IPS DF 6.9 (cell line): ENCODE measurements at regions not wholly inside any gene's neighbourhood (a gene's known extent, or its start where the extent isn't known, plus 50 kb on each side); places are given as distances from the start of the nearest gene placed in this dataset.

Experiments
- DNase-seq: peaks from one replicate; pipeline ENCODE4 v3.0.0-alpha.2; 2013; ENCODE audit warnings: low read depth, low spot score
- H3K27ac ChIP-seq: one replicate; pipeline ENCODE4 v1.5.1; 2013; ENCODE audit warnings: low read length, control low read depth
- H3K27me3 ChIP-seq: 2 replicates; pipeline ENCODE4 v1.6.1; 2013; ENCODE audit warnings: mild to moderate bottlenecking, low read length; ENCODE audit not compliant: control insufficient read depth, insufficient read depth
- H3K36me3 ChIP-seq: 2 replicates; pipeline ENCODE4 v1.6.1; 2013; ENCODE audit warnings: low read length; ENCODE audit not compliant: control insufficient read depth, insufficient read depth
- H3K4me1 ChIP-seq: 2 replicates; pipeline ENCODE4 v1.6.1; 2013; ENCODE audit warnings: low read length; ENCODE audit not compliant: control insufficient read depth, insufficient read depth
- H3K4me3 ChIP-seq: 2 replicates; pipeline ENCODE4 v1.5.1; 2013; ENCODE audit warnings: mild to moderate bottlenecking, low read length
- H3K9me3 ChIP-seq: 2 replicates; pipeline ENCODE4 v1.6.1; 2013; ENCODE audit warnings: low read length, inconsistent platforms; ENCODE audit not compliant: control insufficient read depth, insufficient read depth
- WGBS: extraction: QIAGEN DNeasy Blood & Tissue Kit; methylation state at CpG from one replicate; pipeline ENCODE4 v1.1.7; 2013; ENCODE audit warnings: mixed read lengths, missing lambda C conversion rate; ENCODE audit not compliant: insufficient read length, insufficient coverage; 5-methylcytosine and 5-hydroxymethylcytosine counted together

- H3K4me3 ChIP-seq, result no peak overlapping the region
- no peaks in the 10 kb centered on the region for H3K4me1 ChIP-seq
- H3K36me3 ChIP-seq, result no peaks in the 10 kb centered on the region
- DNase-seq, result no peak
- WGBS, result 100% methylated on average over 1 of the region's 3 CpGs
- H3K27ac ChIP-seq, result no peak overlapping the region
- H3K9me3 ChIP-seq, result no peaks in the 10 kb centered on the region
- no peaks in the 10 kb centered on the region for H3K27me3 ChIP-seq
These were observed 318.6 kb downstream of the PTEN start for GRCh38 chr10:88181902-88182600.

GRCh38 chr10:88182601-88182930 lies 319.1 kb downstream of the PTEN start:
- Histone ChIP-seq H3K36me3 (no peaks in the 10 kb centered on the region), H3K9me3 (no peaks in the 10 kb centered on the region), H3K4me1 (no peaks in the 10 kb centered on the region), H3K27me3 (no peaks in the 10 kb centered on the region), H3K27ac (no peak overlapping the region), H3K4me3 (no peak overlapping the region)
- DNase-seq, result no peak

GRCh38 chr10:88184543-88185297 lies 321.3 kb downstream of the PTEN start:
- WGBS, result no CpG with 5 or more reads among the region's 3 CpGs
- Histone ChIP-seq H3K9me3 (no peaks in the 10 kb centered on the region), H3K27me3 (no peaks in the 10 kb centered on the region), H3K27ac (no peak overlapping the region), H3K4me1 (no peaks in the 10 kb centered on the region), H3K4me3 (no peak overlapping the region), H3K36me3 (no peaks in the 10 kb centered on the region)
- no peak for DNase-seq

GRCh38 chr10:88185830-88186229 lies 322.4 kb downstream of the PTEN start:
- H3K27me3 ChIP-seq, result no peaks in the 10 kb centered on the region
- no peaks in the 10 kb centered on the region for H3K4me1 ChIP-seq
- no CpG with 5 or more reads among the region's 2 CpGs for WGBS
- H3K27ac ChIP-seq, result no peak overlapping the region
- DNase-seq, result no peak
- no peak overlapping the region for H3K4me3 ChIP-seq
- no peaks in the 10 kb centered on the region for H3K9me3 ChIP-seq
- H3K36me3 ChIP-seq, result no peaks in the 10 kb centered on the region

- no peak for DNase-seq
- Histone ChIP-seq H3K36me3 (no peaks in the 10 kb centered on the region), H3K4me1 (no peaks in the 10 kb centered on the region), H3K27me3 (no peaks in the 10 kb centered on the region), H3K9me3 (no peaks in the 10 kb centered on the region), H3K27ac (no peak overlapping the region), H3K4me3 (no peak overlapping the region)
- no CpG with 5 or more reads among the region's 2 CpGs for whole genome bisulfite sequencing
These were observed 322.9 kb downstream of the PTEN start for GRCh38 chr10:88186335-88186734.

GRCh38 chr10:88187472-88187871 lies 324.0 kb downstream of the PTEN start:
- no peak for DNase-seq
- Histone ChIP-seq H3K36me3 (no peaks in the 10 kb centered on the region), H3K27ac (no peak overlapping the region), H3K27me3 (no peaks in the 10 kb centered on the region), H3K9me3 (no peaks in the 10 kb centered on the region), H3K4me1 (no peaks in the 10 kb centered on the region), H3K4me3 (no peak overlapping the region)
- WGBS, result no CpG with 5 or more reads among the region's 2 CpGs

GRCh38 chr10:88190123-88190522 lies 326.7 kb downstream of the PTEN start:
- no CpG with 5 or more reads among the region's 2 CpGs for WGBS
- H3K4me3 ChIP-seq, result no peak overlapping the region
- H3K27me3 ChIP-seq, result no peaks in the 10 kb centered on the region
- no peaks in the 10 kb centered on the region for H3K9me3 ChIP-seq
- no peak for DNase-seq
- no peaks in the 10 kb centered on the region for H3K36me3 ChIP-seq
- H3K27ac ChIP-seq, result no peak overlapping the region
- H3K4me1 ChIP-seq, result no peaks in the 10 kb centered on the region

- H3K4me1 ChIP-seq, result no peaks in the 10 kb centered on the region
- H3K27me3 ChIP-seq, result no peaks in the 10 kb centered on the region
- no peaks in the 10 kb centered on the region for H3K36me3 ChIP-seq
- H3K4me3 ChIP-seq, result no peak overlapping the region
- no peaks in the 10 kb centered on the region for H3K9me3 ChIP-seq
- no peak for DNase-seq
- H3K27ac ChIP-seq, result no peak overlapping the region
- no CpG with 5 or more reads among the region's 5 CpGs for WGBS
These were observed 327.3 kb downstream of the PTEN start for GRCh38 chr10:88190540-88191235.

- no peaks in the 10 kb centered on the region for H3K4me1 ChIP-seq
- no peak for DNase-seq
- H3K27me3 ChIP-seq, result no peaks in the 10 kb centered on the region
- H3K27ac ChIP-seq, result no peak overlapping the region
- no peak overlapping the region for H3K4me3 ChIP-seq
- WGBS, result no CpG with 5 or more reads among the region's 7 CpGs
- no peaks in the 10 kb centered on the region for H3K36me3 ChIP-seq
- no peaks in the 10 kb centered on the region for H3K9me3 ChIP-seq
These were observed 329.6 kb downstream of the PTEN start for GRCh38 chr10:88193018-88193417.

GRCh38 chr10:88194041-88194887 lies 330.8 kb downstream of the PTEN start:
- Histone ChIP-seq H3K4me3 (no peak overlapping the region), H3K9me3 (no peaks in the 10 kb centered on the region), H3K36me3 (no peaks in the 10 kb centered on the region), H3K4me1 (no peaks in the 10 kb centered on the region), H3K27ac (no peak overlapping the region), H3K27me3 (no peaks in the 10 kb centered on the region)
- WGBS, result no CpG with 5 or more reads among the region's 3 CpGs
- DNase-seq, result no peak
